SU-DHL-6 (cell line): ENCODE measurements at regions not wholly inside any gene's neighbourhood (a gene's known extent, or its start where the extent isn't known, plus 50 kb on each side); places are given as distances from the start of the nearest gene placed in this dataset.

ENCODE experiments used
- EZH2phosphoT487 ChIP-seq: fragments of 200-600 bp; sonication (generic), shearing (Covaris generic); conservative IDR thresholded peaks from 2 replicates; pipeline ENCODE4 v1.6.1; 2018; ENCODE audit warnings: mild to moderate bottlenecking, antibody characterized with exemption, low read length, moderate library complexity, mixed read lengths
- TF ChIP-seq, protein P1 (sequence below): fragments of 200-600 bp; sonication (generic); IDR thresholded peaks from one replicate; pipeline ENCODE4 v1.5.1; 2017; ENCODE audit warnings: antibody characterized with exemption, mild to moderate bottlenecking, low read length, moderate library complexity; ENCODE audit not compliant: insufficient read depth, poor library complexity, severe bottlenecking

DNA sequence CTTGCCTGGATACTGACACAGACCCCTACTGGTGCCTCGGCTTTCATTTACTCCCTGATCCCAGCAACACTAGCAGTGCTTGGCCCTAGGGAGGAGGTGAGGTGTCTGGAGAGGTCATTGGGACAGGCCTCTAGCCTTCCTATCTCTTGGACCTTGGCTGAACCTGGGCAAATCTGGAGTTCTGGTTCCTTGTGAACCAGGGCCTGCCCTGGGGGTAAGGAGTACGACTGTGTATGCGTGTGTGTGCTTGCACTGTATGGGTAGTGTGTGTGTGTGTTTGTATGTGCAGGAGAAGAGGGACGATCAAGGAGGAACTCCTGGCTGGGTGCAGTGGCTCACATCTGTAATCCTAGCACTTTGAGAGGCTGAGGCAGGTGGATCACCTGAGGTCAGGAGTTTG is 252.7 kb upstream of the CSF3R start:
- TF ChIP-seq, protein P1, sequence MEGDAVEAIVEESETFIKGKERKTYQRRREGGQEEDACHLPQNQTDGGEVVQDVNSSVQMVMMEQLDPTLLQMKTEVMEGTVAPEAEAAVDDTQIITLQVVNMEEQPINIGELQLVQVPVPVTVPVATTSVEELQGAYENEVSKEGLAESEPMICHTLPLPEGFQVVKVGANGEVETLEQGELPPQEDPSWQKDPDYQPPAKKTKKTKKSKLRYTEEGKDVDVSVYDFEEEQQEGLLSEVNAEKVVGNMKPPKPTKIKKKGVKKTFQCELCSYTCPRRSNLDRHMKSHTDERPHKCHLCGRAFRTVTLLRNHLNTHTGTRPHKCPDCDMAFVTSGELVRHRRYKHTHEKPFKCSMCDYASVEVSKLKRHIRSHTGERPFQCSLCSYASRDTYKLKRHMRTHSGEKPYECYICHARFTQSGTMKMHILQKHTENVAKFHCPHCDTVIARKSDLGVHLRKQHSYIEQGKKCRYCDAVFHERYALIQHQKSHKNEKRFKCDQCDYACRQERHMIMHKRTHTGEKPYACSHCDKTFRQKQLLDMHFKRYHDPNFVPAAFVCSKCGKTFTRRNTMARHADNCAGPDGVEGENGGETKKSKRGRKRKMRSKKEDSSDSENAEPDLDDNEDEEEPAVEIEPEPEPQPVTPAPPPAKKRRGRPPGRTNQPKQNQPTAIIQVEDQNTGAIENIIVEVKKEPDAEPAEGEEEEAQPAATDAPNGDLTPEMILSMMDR: no peak
- no peak for TF ChIP-seq EZH2phosphoT487
